HG03159 (cell line): ENCODE measurements at regions not wholly inside any gene's neighbourhood (a gene's known extent, or its start where the extent isn't known, plus 50 kb on each side); places are given as distances from the start of the nearest gene placed in this dataset.
"Not testable (repeated sequence)": the region's sequence is repeated elsewhere in the genome, so short reads cannot be mapped to it uniquely, and the experiment has no call there.

ENCODE experiments used
- ATAC-seq: cut with Tn5 transposase; IDR thresholded peaks from one replicate; pipeline ENCODE4 v1.9.1; 2021; ENCODE audit warnings: mild to moderate bottlenecking, moderate library complexity; ENCODE audit not compliant: unreplicated experiment

- not testable (repeated sequence) for ATAC-seq
Measured at GRCh38 chr5:34096033-34096432, 53.0 kb upstream of the C1QTNF3 start.

DNA sequence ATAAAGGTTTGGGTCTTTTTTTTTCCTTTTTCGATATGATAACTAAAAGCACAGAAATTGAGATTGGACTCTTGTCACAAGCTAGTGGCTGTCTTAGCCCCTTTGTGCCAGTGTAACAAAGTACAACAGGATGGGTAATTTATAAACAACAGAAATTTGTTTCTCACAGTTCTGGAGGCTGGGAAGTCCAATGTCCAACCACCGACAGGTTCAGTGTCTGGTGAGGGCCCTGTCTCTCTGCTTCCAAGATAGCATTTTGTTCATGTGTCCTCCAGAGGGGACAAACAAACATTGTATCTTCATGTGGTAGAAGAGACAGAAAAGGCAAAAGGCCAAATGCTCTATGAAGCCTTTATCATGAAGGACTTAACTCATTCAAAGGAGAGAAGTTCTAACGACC is 56.9 kb upstream of the C1QTNF3 start:
- ATAC-seq: not testable (repeated sequence)

- ATAC-seq: not testable (repeated sequence)
Measured at GRCh38 chr5:34101567-34101966, 58.6 kb upstream of the C1QTNF3 start.

- not testable (repeated sequence) for ATAC-seq
Measured at GRCh38 chr5:34108897-34109296, 65.9 kb upstream of the C1QTNF3 start.

DNA sequence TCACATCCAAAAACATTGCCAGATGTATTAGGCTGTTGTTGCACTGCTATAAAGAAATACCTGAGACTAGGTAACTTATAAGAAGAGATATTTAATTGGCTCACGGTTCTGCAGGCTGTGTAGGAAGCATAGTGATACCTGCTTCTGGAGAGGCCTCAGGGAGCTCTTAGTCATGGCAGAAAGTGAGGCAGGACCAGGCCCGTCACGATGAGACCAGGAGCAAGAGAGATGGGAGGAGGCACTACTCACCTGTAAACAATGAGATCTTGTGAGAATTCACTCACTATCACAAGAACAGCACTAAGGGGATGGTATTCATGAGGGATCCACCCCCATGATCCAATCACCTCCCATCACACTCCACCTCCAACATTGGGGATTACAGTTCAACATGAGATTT is 81.3 kb upstream of the C1QTNF3 start:
- ATAC-seq: not testable (repeated sequence)

- peak; percentile 75 for ATAC-seq
Measured at GRCh38 chr5:34125354-34125753, 82.3 kb upstream of the C1QTNF3 start.

DNA sequence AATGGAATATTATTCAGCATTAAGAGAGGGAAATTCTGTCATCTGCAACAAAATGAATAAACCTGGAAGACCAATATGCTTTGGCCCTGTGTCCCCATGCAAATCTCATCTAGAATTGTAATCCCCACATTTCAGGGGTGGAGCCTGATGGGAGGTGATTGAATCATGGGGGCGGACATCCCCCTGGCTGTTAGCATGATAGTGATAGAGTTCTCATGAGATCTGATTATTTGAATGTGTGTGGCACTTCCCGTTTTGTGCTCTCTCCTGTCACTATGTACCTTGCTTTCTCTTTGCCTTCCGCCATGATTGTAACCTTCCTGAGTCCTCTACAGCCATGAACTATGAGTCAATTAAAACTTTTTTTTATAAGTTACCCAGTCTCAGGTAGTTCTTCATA is 83.7 kb upstream of the C1QTNF3 start:
- ATAC-seq: not testable (repeated sequence)

GRCh38 chr5:34127818-34128217 is 84.8 kb upstream of the C1QTNF3 start:
- not testable (repeated sequence) for ATAC-seq

DNA sequence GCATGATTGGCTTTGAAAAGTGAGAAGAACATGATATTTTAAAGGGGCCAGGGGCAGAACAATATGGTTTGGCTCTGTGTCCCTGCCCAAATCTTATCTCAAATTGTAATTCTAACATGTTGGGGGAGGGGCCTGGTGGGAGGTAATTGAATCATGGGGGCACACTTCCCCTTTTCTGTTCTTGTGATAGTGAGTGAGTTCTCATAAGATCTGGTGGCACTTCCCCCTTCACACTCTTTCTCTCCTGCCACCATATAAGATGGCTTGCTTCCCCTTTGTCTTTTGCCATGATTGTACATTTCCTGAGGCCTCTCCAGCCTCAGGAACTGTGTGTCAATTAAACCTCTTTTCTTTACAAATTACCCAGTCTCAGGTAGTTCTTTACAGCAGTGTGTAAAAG is 85.9 kb upstream of the C1QTNF3 start:
- not testable (repeated sequence) for ATAC-seq

DNA sequence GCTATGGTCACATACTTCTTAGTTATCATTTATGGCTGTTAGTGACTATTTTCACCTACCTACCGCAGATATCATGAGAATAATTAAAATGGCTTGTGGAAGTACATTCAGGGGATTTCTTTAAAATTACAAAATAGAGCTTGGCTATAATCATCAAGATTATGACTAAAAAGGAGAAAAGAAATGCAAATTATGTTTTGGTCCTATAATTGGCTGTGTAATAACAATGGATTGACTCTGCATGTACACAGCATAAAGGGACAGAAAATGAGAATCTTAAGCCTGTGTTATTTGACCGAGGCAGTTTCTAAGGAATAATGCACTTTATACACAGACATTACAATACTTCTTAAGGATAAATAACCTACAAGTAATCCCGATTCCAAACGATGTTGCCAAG is 112.0 kb upstream of the C1QTNF3 start:
- ATAC-seq: not testable (repeated sequence)

DNA sequence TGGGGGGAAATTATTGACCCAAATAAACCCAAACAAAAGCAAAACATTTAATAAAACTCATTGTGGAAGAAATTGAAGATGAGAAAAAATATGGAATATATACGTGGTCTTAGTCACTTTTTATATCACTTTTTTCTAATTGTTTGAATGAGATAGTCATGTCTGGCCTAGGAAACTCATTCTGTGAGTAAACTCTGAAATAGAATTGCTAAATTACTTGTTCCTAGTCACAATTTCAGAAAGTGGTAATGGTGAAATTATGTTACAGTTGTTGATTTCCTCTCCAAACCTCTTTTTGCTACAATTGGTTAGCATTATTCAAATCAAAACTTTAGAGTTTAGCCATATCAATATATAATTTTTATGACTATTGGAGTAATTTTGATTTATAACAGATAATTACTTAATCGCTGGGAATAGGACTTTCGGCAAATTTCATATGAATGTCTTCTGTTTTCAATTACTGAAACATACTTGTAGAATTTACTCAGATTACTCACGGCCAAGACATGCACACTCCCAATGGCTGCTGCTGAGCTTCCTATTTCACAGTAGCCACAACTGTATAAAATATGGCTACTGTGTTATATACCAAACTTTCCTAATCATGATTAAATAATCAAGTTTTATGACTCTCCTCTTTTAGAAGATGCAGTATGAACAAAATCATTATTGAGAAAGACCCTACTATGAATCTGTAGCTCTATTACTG is 113.8 kb upstream of the C1QTNF3 start:
- ATAC-seq: not testable (repeated sequence)

GRCh38 chr5:34160904-34161303 is 117.9 kb upstream of the C1QTNF3 start:
- not testable (repeated sequence) for ATAC-seq

- not testable (repeated sequence) for ATAC-seq
Measured at GRCh38 chr5:34171398-34171797, 128.4 kb upstream of the C1QTNF3 start.

DNA sequence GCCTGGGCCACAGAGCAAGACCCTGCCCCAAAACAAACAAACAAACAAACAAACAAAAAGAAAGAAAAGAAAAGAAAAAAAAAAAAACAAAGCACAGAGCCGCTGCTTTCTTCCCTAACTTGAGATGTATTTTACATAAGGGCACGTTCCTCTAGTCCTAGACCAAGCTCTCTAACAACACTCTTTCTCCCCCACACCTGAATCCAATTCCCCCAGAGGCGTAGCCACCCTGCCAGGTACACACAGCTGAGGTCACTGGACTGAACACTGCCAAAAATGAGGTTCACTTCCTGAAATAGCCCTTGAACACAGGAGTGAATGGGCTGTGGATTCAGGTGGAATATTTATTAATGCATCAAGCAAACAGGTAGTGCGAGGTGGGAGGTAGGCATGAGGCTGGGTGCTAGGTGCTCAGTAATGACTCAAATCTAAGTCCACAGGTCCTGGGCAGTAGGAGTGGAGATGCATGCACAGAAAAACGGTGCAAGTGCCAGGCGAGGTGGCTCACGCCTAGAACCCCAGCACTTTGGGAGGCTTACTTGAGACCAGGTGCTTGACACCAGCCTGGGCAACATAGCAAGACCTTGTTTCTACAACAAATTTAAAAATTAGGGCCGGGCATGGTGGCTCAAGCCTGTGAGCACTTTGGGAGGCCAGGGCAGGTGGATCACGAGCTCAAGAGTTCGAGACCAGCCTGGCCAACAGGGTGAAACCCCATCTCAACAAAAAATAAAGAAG is 136.6 kb upstream of the C1QTNF3 start:
- ATAC-seq: not testable (repeated sequence)

- not testable (repeated sequence) for ATAC-seq
Measured at GRCh38 chr5:34180225-34180624, 137.2 kb upstream of the C1QTNF3 start.

GRCh38 chr5:34180940-34181614 is 138.1 kb upstream of the C1QTNF3 start:
- ATAC-seq: not testable (repeated sequence)

- not testable (repeated sequence) for ATAC-seq
Measured at GRCh38 chr5:34185005-34185404, 142.0 kb upstream of the C1QTNF3 start.

DNA sequence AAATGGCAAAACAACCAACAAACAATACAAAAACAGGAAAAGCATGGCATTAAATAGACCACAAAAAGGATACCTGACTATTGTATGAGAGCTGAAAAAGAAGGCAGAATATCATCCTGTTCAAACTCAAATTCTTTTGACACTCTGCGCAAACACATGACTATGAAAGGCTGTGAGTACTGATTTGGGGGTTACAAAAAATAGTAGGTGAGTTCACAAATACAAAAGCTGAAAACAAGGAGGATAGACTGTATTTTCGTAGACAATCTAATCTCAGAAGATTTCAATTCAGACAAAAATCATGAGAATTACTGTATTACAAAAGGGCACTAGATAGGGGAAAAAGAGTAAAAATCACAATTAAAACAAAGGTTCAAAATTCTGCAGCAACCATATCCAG is 142.6 kb upstream of the C1QTNF3 start:
- not testable (repeated sequence) for ATAC-seq

DNA sequence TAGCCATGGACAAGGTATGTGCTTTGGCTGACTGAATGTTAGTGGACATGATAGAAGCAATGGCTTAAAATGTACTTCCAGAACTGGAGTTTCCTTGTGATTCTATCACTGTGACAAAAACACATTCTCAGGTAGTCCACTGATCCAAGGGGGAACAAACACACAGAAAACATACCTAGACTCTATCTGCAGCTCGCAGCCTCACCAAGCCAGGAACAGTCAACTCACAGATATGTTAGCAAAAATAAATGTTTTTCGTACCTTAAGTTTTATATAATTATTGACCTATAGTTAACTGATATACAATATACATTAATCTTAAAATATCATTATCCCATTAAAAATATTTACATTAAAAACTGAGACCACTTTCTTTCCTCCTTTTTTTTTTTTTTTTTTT is 143.1 kb upstream of the C1QTNF3 start:
- ATAC-seq: not testable (repeated sequence)

GRCh38 chr5:34186865-34187264 is 143.9 kb upstream of the C1QTNF3 start:
- ATAC-seq: not testable (repeated sequence)

GRCh38 chr5:34187441-34187840 is 144.4 kb upstream of the C1QTNF3 start:
- ATAC-seq: not testable (repeated sequence)
